ENCODE measurements at regions not wholly inside any gene's neighbourhood (a gene's known extent, or its start where the extent isn't known, plus 50 kb on each side); places are given as distances from the start of the nearest gene placed in this dataset.

- Mint-ChIP-seq H3K27ac (no peak overlapping the region), H3K27me3 (no peaks in the 10 kb centered on the region), H3K4me1 (no peaks in the 10 kb centered on the region), H3K9me3 (no peaks in the 10 kb centered on the region), H3K36me3 (no peaks in the 10 kb centered on the region), H3K4me3 (no peak overlapping the region)
- DNase-seq = no peak
These were observed 83.4 kb downstream of the DHCR7 start for GRCh38 chr11:71364806-71365205.

- no peaks in the 10 kb centered on the region for H3K36me3 Mint-ChIP-seq
- H3K4me1 Mint-ChIP-seq = no peaks in the 10 kb centered on the region
- no peaks in the 10 kb centered on the region for H3K27me3 Mint-ChIP-seq
- H3K4me3 Mint-ChIP-seq = no peak overlapping the region
- no peaks in the 10 kb centered on the region for H3K9me3 Mint-ChIP-seq
- DNase-seq = no peak
- no peak overlapping the region for H3K27ac Mint-ChIP-seq
These were observed 84.0 kb downstream of the DHCR7 start for GRCh38 chr11:71364176-71364671.

- Mint-ChIP-seq H3K4me1 (no peaks in the 10 kb centered on the region), H3K27ac (no peak overlapping the region), H3K36me3 (no peaks in the 10 kb centered on the region), H3K27me3 (no peaks in the 10 kb centered on the region), H3K9me3 (no peaks in the 10 kb centered on the region), H3K4me3 (no peak overlapping the region)
- no peak for DNase-seq
These were observed 84.5 kb downstream of the DHCR7 start for GRCh38 chr11:71363721-71364120.

GRCh38 chr11:71358963-71359567, 89.1 kb downstream of the DHCR7 start:
- H3K27ac Mint-ChIP-seq = no peak overlapping the region
- DNase-seq = no peak
- no peaks in the 10 kb centered on the region for H3K36me3 Mint-ChIP-seq
- H3K4me1 Mint-ChIP-seq = no peaks in the 10 kb centered on the region
- no peaks in the 10 kb centered on the region for H3K9me3 Mint-ChIP-seq
- no peak overlapping the region for H3K4me3 Mint-ChIP-seq
- H3K27me3 Mint-ChIP-seq = no peaks in the 10 kb centered on the region

GRCh38 chr11:71358122-71358728, 90.0 kb downstream of the DHCR7 start:
- Mint-ChIP-seq H3K4me3 (no peak overlapping the region), H3K27ac (no peak overlapping the region), H3K36me3 (no peaks in the 10 kb centered on the region), H3K4me1 (no peaks in the 10 kb centered on the region), H3K27me3 (no peaks in the 10 kb centered on the region), H3K9me3 (no peaks in the 10 kb centered on the region)
- no peak for DNase-seq

- H3K4me3 Mint-ChIP-seq = no peak overlapping the region
- H3K27me3 Mint-ChIP-seq = peaks cover 7% of the 10 kb centered on the region
- no peaks in the 10 kb centered on the region for H3K36me3 Mint-ChIP-seq
- H3K27ac Mint-ChIP-seq = no peak overlapping the region
- no peaks in the 10 kb centered on the region for H3K9me3 Mint-ChIP-seq
- H3K4me1 Mint-ChIP-seq = no peaks in the 10 kb centered on the region
- DNase-seq = no peak
These were observed 90.8 kb downstream of the DHCR7 start for GRCh38 chr11:71357414-71357813.

- Mint-ChIP-seq H3K27ac (no peak overlapping the region), H3K27me3 (peaks cover 7% of the 10 kb centered on the region), H3K36me3 (no peaks in the 10 kb centered on the region), H3K9me3 (no peaks in the 10 kb centered on the region), H3K4me3 (no peak overlapping the region), H3K4me1 (no peaks in the 10 kb centered on the region)
- no peak for DNase-seq
These were observed 91.3 kb downstream of the DHCR7 start for GRCh38 chr11:71356904-71357303.

- H3K4me1 Mint-ChIP-seq = no peaks in the 10 kb centered on the region
- no peaks in the 10 kb centered on the region for H3K9me3 Mint-ChIP-seq
- DNase-seq = no peak
- H3K27ac Mint-ChIP-seq = no peak overlapping the region
- H3K36me3 Mint-ChIP-seq = no peaks in the 10 kb centered on the region
- no peak overlapping the region for H3K4me3 Mint-ChIP-seq
- peaks cover 7% of the 10 kb centered on the region for H3K27me3 Mint-ChIP-seq
These were observed 91.8 kb downstream of the DHCR7 start for GRCh38 chr11:71356280-71356876.

GRCh38 chr11:71355281-71355680, 92.9 kb downstream of the DHCR7 start:
- Mint-ChIP-seq H3K4me3 (no peak overlapping the region), H3K36me3 (no peaks in the 10 kb centered on the region), H3K27ac (no peak overlapping the region), H3K4me1 (no peaks in the 10 kb centered on the region), H3K27me3 (peaks cover 7% of the 10 kb centered on the region), H3K9me3 (no peaks in the 10 kb centered on the region)
- DNase-seq = no peak

GRCh38 chr11:71354394-71355105, 93.6 kb downstream of the DHCR7 start:
- Mint-ChIP-seq H3K27me3 (peaks cover 7% of the 10 kb centered on the region), H3K36me3 (no peaks in the 10 kb centered on the region), H3K27ac (no peak overlapping the region), H3K4me3 (no peak overlapping the region), H3K9me3 (no peaks in the 10 kb centered on the region), H3K4me1 (no peaks in the 10 kb centered on the region)
- DNase-seq = no peak

- H3K27ac Mint-ChIP-seq = no peak overlapping the region
- DNase-seq = no peak
- no peaks in the 10 kb centered on the region for H3K9me3 Mint-ChIP-seq
- H3K36me3 Mint-ChIP-seq = no peaks in the 10 kb centered on the region
- H3K4me3 Mint-ChIP-seq = no peak overlapping the region
- no peaks in the 10 kb centered on the region for H3K4me1 Mint-ChIP-seq
- H3K27me3 Mint-ChIP-seq = peaks cover 14% of the 10 kb centered on the region
These were observed 95.4 kb downstream of the DHCR7 start for GRCh38 chr11:71352748-71353147.

- no peaks in the 10 kb centered on the region for H3K36me3 Mint-ChIP-seq
- no peak overlapping the region for H3K4me3 Mint-ChIP-seq
- H3K27me3 Mint-ChIP-seq = peaks cover 14% of the 10 kb centered on the region
- no peaks in the 10 kb centered on the region for H3K9me3 Mint-ChIP-seq
- no peak for DNase-seq
- H3K27ac Mint-ChIP-seq = no peak overlapping the region
- no peaks in the 10 kb centered on the region for H3K4me1 Mint-ChIP-seq
These were observed 96.0 kb downstream of the DHCR7 start for GRCh38 chr11:71352226-71352625.

- H3K4me1 Mint-ChIP-seq = no peaks in the 10 kb centered on the region
- no peaks in the 10 kb centered on the region for H3K9me3 Mint-ChIP-seq
- H3K36me3 Mint-ChIP-seq = no peaks in the 10 kb centered on the region
- peaks cover 14% of the 10 kb centered on the region for H3K27me3 Mint-ChIP-seq
- no peak overlapping the region for H3K4me3 Mint-ChIP-seq
- H3K27ac Mint-ChIP-seq = no peak overlapping the region
- no peak for DNase-seq
These were observed 97.2 kb upstream of the SHANK2 start for GRCh38 chr11:71349627-71350026.

GRCh38 chr11:71343828-71344400, 91.5 kb upstream of the SHANK2 start:
- Mint-ChIP-seq H3K4me1 (no peaks in the 10 kb centered on the region), H3K9me3 (no peaks in the 10 kb centered on the region), H3K4me3 (no peak overlapping the region), H3K27ac (no peak overlapping the region), H3K27me3 (peaks cover 6% of the 10 kb centered on the region), H3K36me3 (no peaks in the 10 kb centered on the region)
- no peak for DNase-seq
